Pancreas (tissue), 10 donors: ENCODE measurements at regions not wholly inside any gene's neighbourhood (a gene's known extent, or its start where the extent isn't known, plus 50 kb on each side); places are given as distances from the start of the nearest gene placed in this dataset.
A peak's percentile ranks its signal among the peaks of the same experiment; 100 is the strongest.
"Not testable (repeated sequence)": the region's sequence is repeated elsewhere in the genome, so short reads cannot be mapped to it uniquely, and the experiment has no call there.

Source experiments
- ATAC-seq, 4 donors: fragments of 200-7000 bp; cut with Tn5 transposase; one replicate each; pipeline versions ENCODE4 v1.8.0 to v1.9.1; 2020; ENCODE audit warnings: mild to moderate bottlenecking in 4 of 4, moderate library complexity in 4 of 4
- DNase-seq, 6 donors: peaks; one replicate each; pipeline ENCODE4 v3.0.0-alpha.2; 2020
- FAIRE-seq: peaks from 2 replicates; lab custom pipeline; 2012; peaks lifted over from hg19 to GRCh38; lab: Jason Lieb, UNC
- H3K27ac ChIP-seq, 4 donors: fragments of 200-600 bp; sonication (generic); 1 replicate in 3 of 4; 2 replicates in 1 of 4; pipeline versions ENCODE4 v1.5.0 to v1.8.0; 2020
- H3K27me3 ChIP-seq, 4 donors: fragments of 200-600 bp; one replicate each; pipeline ENCODE4 v1.8.0; 2021
- H3K36me3 ChIP-seq, 3 donors: fragments of 200-600 bp; sonication (generic) in 1 of 3; one replicate each; pipeline versions ENCODE4 v1.5.0 to v1.8.0; 2020 to 2021
- H3K4me1 ChIP-seq, 3 donors: fragments of 200-600 bp; one replicate each; pipeline ENCODE4 v1.8.0; 2021
- H3K4me3 ChIP-seq, 4 donors: fragments of 200-600 bp; sonication (generic) in 2 of 4; one replicate each; pipeline versions ENCODE4 v1.5.0 to v1.8.0; 2020 to 2021
- H3K9me3 ChIP-seq, 4 donors: fragments of 200-600 bp; one replicate each; pipeline ENCODE4 v1.8.0; 2021
- CTCF ChIP-seq, 4 donors: fragments of 200-600 bp; sonication (generic) in 3 of 4; IDR thresholded peaks; one replicate each; pipeline versions ENCODE4 v1.5.0 to v1.8.0; 2021; ENCODE audit warnings: antibody characterized with exemption in 4 of 4
- WGBS, 2 donors: extraction: QIAGEN DNeasy Blood & Tissue Kit; methylation state at CpG; one replicate each; pipeline ENCODE4 v1.1.7; 2013; 5-methylcytosine and 5-hydroxymethylcytosine counted together
- intact Hi-C, 3 donors: fragments of 100-400 bp; cut with DNase I; formaldehyde crosslinking; loops; one replicate each; pipeline versions ENCODE4 v1.11.1 to v1.14.2; 2022
- donor health status: healthy with polysubstance abuse.
- donor health status: DM: no; HTN: no; CAD: no; lungs with moderate emphysema.
- donor health status: DM: no; HTN: no; CAD: no.
- donor health status: control.
- donor health status: control.
- donor health status: Bipolar disorder and iron deficiency.
- donor health status: DM: yes; HTN: yes; CAD: no.
- donor health status: DM: no; HTN: no; CAD: no.
- donor health status: DM: no; HTN: no; CAD: no.
- donor health status: DM: yes; HTN: yes; CAD: no.

- TF ChIP-seq CTCF (IDR thresholded peaks at IDR 0.05): no peak
- intact Hi-C loops: no loop called here
- H3K27me3 ChIP-seq: no peaks in the 10 kb centered on the region
- no peaks in the 10 kb centered on the region for H3K9me3 ChIP-seq
- WGBS, 2 donors: 72 to 79% methylated on average over 4 of the region's 4 CpGs
- no peak overlapping the region for H3K27ac ChIP-seq
- H3K4me3 ChIP-seq: no peak overlapping the region
- FAIRE-seq: no peak
- no peaks in the 10 kb centered on the region for H3K4me1 ChIP-seq
- no peak for ATAC-seq
- no peak for DNase-seq
- H3K36me3 ChIP-seq: no peaks in the 10 kb centered on the region
These were observed 142.6 kb downstream of the EMP1 start for GRCh38 chr12:13339091-13339490.

GRCh38 chr12:13337791-13338190 is 141.3 kb downstream of the EMP1 start:
- no peak for TF ChIP-seq CTCF (IDR thresholded peaks at IDR 0.05)
- H3K4me1 ChIP-seq: no peaks in the 10 kb centered on the region
- WGBS, 2 donors: 65 to 66% methylated on average over 6 of the region's 6 CpGs
- DNase-seq (no peak), ATAC-seq (no peak), FAIRE-seq (no peak)
- no peaks in the 10 kb centered on the region for H3K36me3 ChIP-seq
- no peak overlapping the region for H3K27ac ChIP-seq
- no peaks in the 10 kb centered on the region for H3K9me3 ChIP-seq
- H3K4me3 ChIP-seq: no peak overlapping the region
- intact Hi-C loops: no loop called here
- no peaks in the 10 kb centered on the region for H3K27me3 ChIP-seq

- no peak for DNase-seq
- Histone ChIP-seq H3K27me3 (no peaks in the 10 kb centered on the region), H3K36me3 (no peaks in the 10 kb centered on the region), H3K9me3 (no peaks in the 10 kb centered on the region), H3K4me3 (no peak overlapping the region), H3K4me1 (no peaks in the 10 kb centered on the region), H3K27ac (no peak overlapping the region)
- 70 to 79% methylated on average over 4 of the region's 4 CpGs for WGBS, 2 donors
- ATAC-seq: no peak
- no peak for FAIRE-seq
- TF ChIP-seq CTCF (IDR thresholded peaks at IDR 0.05): no peak
- intact Hi-C loops: no loop called here
These were observed 139.7 kb downstream of the EMP1 start for GRCh38 chr12:13336216-13336615.

GRCh38 chr12:13328535-13328934 is 132.0 kb downstream of the EMP1 start:
- no peak for FAIRE-seq
- DNase-seq: no peak
- TF ChIP-seq CTCF (IDR thresholded peaks at IDR 0.05): no peak
- no peaks in the 10 kb centered on the region for H3K4me1 ChIP-seq
- no peaks in the 10 kb centered on the region for H3K27me3 ChIP-seq
- H3K36me3 ChIP-seq: no peaks in the 10 kb centered on the region
- WGBS, 2 donors: 71% methylated on average over 3 of the region's 3 CpGs
- no peaks in the 10 kb centered on the region for H3K9me3 ChIP-seq
- intact Hi-C loops: no loop called here
- no peak overlapping the region for H3K27ac ChIP-seq
- ATAC-seq: no peak
- no peak overlapping the region for H3K4me3 ChIP-seq

- 53 to 64% methylated on average over 4 of the region's 4 CpGs for WGBS, 2 donors
These were observed 129.6 kb downstream of the EMP1 start for GRCh38 chr12:13326076-13326475.

GRCh38 chr12:13325037-13325436 is 128.5 kb downstream of the EMP1 start:
- H3K4me1 ChIP-seq, intact Hi-C loops, H3K4me3 ChIP-seq, DNase-seq, H3K36me3 ChIP-seq, H3K27me3 ChIP-seq, H3K27ac ChIP-seq, ATAC-seq, FAIRE-seq, H3K9me3 ChIP-seq: not testable (repeated sequence)
- WGBS, 2 donors: 59 to 78% methylated on average over 2 of the region's 3 CpGs

More at GRCh38 chr12:13326076-13326475, 129.6 kb downstream of the EMP1 start:
- peak in 1 of 6 donors; percentile 11 for DNase-seq
- TF ChIP-seq CTCF (IDR thresholded peaks at IDR 0.05): no peak
- Histone ChIP-seq H3K27me3 (no peaks in the 10 kb centered on the region), H3K4me3 (no peak overlapping the region), H3K27ac (no peak overlapping the region), H3K9me3 (no peaks in the 10 kb centered on the region), H3K36me3 (no peaks in the 10 kb centered on the region), H3K4me1 (no peaks in the 10 kb centered on the region)
- no peak for FAIRE-seq
- ATAC-seq: peak in 1 of 4 donors; percentile 26
- intact Hi-C loops: no loop called here
